Vagina (tissue), 2 donors: ENCODE measurements at regions not wholly inside any gene's neighbourhood (a gene's known extent, or its start where the extent isn't known, plus 50 kb on each side); places are given as distances from the start of the nearest gene placed in this dataset.

Experiments used
- POLR2A ChIP-seq, 2 donors: fragments of 450-650 bp; IDR thresholded peaks; one replicate each; pipeline ENCODE4 v1.6.1; 2017; ENCODE audit warnings: antibody characterized with exemption in 2 of 2, mild to moderate bottlenecking in 2 of 2, moderate library complexity in 2 of 2
- TF ChIP-seq, protein P1 (sequence below), 3 experiments: fragments of 450-650 bp in 2 of 3; fragments of 200-600 bp in 1 of 3; sonication (generic) in 1 of 3; IDR thresholded peaks; one replicate each; pipeline ENCODE4 v1.5.1; 2017 to 2019; ENCODE audit warnings: antibody characterized with exemption in 3 of 3, mild to moderate bottlenecking in 2 of 3, moderate library complexity in 2 of 3

DNA sequence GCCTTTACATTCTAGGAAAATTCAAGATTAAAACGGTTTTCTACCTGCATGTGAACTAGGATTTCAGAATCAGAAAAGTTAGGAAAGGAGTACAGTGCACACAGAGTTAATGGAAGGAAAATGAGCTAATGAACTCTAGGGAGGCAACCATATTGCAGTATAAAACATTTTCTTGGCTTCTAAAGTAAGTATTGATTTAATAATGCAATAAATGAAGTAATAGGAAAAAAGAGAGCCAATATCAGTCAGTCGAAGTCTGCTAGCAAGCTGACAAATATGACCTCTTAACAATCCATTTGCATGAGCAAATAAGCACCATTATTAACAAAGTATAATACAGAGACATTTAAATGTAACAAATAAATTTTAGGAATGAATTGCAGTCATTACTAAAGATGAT, 80.2 kb upstream of the COL3A1 start:
- TF ChIP-seq, protein P1, sequence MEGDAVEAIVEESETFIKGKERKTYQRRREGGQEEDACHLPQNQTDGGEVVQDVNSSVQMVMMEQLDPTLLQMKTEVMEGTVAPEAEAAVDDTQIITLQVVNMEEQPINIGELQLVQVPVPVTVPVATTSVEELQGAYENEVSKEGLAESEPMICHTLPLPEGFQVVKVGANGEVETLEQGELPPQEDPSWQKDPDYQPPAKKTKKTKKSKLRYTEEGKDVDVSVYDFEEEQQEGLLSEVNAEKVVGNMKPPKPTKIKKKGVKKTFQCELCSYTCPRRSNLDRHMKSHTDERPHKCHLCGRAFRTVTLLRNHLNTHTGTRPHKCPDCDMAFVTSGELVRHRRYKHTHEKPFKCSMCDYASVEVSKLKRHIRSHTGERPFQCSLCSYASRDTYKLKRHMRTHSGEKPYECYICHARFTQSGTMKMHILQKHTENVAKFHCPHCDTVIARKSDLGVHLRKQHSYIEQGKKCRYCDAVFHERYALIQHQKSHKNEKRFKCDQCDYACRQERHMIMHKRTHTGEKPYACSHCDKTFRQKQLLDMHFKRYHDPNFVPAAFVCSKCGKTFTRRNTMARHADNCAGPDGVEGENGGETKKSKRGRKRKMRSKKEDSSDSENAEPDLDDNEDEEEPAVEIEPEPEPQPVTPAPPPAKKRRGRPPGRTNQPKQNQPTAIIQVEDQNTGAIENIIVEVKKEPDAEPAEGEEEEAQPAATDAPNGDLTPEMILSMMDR (IDR thresholded peaks at IDR 0.05), result no peak
- TF ChIP-seq POLR2A (IDR thresholded peaks at IDR 0.05), result no peak
